ENCODE measurements at regions not wholly inside any gene's neighbourhood (a gene's known extent, or its start where the extent isn't known, plus 50 kb on each side); places are given as distances from the start of the nearest gene placed in this dataset.

- TF ChIP-seq GATA1 (IDR thresholded peaks at IDR 0.05; ENCODE audit: low read depth, low read length) (no peak), POLR2A (IDR thresholded peaks at IDR 0.05; ENCODE audit: low read length) (no peak)
- no peak for DNase-seq
These were observed 121.6 kb upstream of the ZNF507 start for GRCh38 chr19:32223595-32224370.

- TF ChIP-seq POLR2A (IDR thresholded peaks at IDR 0.05; ENCODE audit: low read length) (no peak), GATA1 (IDR thresholded peaks at IDR 0.05; ENCODE audit: low read depth, low read length) (no peak)
- peak; percentile 61 to 74 for DNase-seq
These were observed 120.8 kb upstream of the ZNF507 start for GRCh38 chr19:32224371-32225244.

DNA sequence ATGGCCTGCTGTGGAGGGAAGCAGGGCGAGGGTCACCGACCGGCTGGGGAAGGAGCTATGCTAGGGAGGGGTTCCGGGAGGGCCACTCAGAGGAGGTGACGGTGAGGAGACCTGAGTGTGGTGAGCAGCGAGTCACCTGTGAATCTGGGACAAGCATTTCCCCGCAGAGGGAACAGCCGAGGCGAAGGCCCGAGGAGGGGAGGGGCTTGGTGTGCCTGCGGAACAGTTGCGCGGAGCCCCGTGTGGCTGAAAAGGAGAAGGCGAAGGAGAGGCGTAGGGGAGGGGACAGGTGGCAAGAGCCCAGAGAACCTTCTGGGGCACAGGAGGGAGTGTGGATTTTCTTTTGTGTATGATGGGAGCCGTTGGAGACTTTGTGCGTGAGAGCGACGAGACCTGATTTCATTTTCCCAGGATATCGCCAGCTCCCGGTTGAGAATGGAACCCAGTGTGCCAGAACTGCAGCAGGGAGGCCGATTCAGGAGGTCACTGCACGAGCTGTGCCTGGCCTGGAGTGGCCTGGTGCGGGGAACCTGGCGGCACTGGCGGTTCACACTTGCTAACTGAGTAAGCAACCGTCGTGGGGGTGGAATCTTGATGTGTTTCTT lies 117.7 kb upstream of the ZNF507 start:
- DNase-seq = no peak
- TF ChIP-seq POLR2A (IDR thresholded peaks at IDR 0.05; ENCODE audit: low read length) (no peak), GATA1 (IDR thresholded peaks at IDR 0.05; ENCODE audit: low read depth, low read length) (no peak)

GRCh38 chr19:32230441-32230840 lies 115.0 kb upstream of the ZNF507 start:
- DNase-seq = no peak
- TF ChIP-seq POLR2A (IDR thresholded peaks at IDR 0.05; ENCODE audit: low read length) (no peak), GATA1 (IDR thresholded peaks at IDR 0.05; ENCODE audit: low read depth, low read length) (no peak)

DNA sequence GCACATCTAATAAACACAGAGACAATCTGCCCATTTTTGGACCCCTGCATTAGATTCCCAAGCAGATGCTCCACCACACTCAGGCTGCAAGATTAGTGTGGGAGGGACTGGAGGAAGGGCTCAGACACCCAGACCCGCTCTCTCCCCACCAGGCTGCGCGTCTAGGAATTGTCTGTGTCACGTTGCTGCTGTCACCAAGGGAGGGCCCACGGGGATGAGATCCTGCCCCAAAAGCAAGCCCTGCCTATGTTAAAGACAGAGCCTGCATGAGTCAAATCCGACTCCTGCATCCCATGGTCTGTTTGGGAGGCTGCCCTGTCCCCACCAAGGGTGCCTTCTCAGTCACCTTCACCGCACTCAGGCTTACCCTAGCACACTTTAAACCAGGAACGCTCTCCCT lies 114.4 kb upstream of the ZNF507 start:
- DNase-seq = no peak
- TF ChIP-seq POLR2A (IDR thresholded peaks at IDR 0.05; ENCODE audit: low read length) (no peak), GATA1 (IDR thresholded peaks at IDR 0.05; ENCODE audit: low read depth, low read length) (no peak)

DNA sequence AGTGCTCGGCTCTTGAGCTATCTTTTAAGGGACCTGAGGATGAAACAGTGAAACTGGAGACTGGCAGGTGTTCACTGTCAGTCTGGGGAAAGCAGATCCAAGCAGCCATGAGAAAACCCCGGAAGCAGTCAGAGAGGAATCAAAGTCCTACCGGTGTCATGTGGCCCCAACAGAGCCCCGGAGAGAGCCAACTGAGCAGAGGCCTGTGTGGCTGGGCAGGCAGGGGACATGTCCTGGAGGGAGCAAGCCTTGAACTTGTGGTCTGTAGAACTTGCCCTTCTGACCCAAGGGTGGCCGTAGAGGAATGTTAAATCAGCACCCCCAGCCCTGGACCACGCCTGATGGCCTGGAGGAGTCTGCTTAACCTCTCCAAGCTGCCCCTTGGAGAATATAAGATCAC lies 113.7 kb upstream of the ZNF507 start:
- no peak for DNase-seq
- TF ChIP-seq GATA1 (IDR thresholded peaks at IDR 0.05; ENCODE audit: low read depth, low read length) (no peak), POLR2A (IDR thresholded peaks at IDR 0.05; ENCODE audit: low read length) (no peak)

DNA sequence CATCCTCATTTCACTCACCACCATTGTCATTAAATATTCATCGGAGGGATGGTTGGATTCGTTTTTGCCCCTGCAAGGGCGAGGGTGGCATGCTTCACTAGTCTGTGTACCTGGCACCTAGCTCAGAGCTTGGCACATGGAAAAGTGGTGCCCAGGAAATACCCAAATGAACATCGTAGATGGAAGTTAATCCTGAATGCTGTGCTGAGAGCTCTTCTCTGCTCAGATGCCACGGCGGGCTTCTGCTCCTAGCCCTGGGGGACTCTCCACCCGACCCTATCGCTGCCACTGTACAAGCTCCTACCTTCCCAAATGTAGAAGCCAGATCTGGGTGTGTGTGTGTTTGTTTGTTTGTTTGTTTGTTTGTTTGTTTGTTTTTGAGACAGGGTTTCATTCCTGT lies 113.0 kb upstream of the ZNF507 start:
- no peak for DNase-seq
- TF ChIP-seq GATA1 (IDR thresholded peaks at IDR 0.05; ENCODE audit: low read depth, low read length) = no peak

DNA sequence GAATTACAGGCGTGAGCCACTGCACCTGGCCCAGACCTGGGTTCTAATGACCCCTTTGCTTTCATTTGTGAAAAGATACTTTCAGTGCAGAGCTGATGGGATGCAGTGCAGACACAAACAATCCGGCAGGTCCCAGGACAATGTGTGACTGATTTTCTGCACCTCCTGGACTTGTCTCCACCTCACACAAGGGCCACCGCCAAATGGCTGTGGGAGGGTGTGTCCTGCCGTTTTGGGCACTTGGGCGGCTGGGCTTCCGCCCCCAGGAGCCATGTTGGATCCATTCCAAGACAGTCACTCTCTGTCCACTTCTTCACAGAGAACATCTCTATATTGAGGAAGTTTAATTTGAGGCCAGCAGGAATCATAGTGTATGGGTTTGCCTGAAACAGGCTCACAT lies 112.3 kb upstream of the ZNF507 start:
- TF ChIP-seq GATA1 (IDR thresholded peaks at IDR 0.05; ENCODE audit: low read depth, low read length) (no peak), POLR2A (IDR thresholded peaks at IDR 0.05; ENCODE audit: low read length) (no peak)
- no peak for DNase-seq

DNA sequence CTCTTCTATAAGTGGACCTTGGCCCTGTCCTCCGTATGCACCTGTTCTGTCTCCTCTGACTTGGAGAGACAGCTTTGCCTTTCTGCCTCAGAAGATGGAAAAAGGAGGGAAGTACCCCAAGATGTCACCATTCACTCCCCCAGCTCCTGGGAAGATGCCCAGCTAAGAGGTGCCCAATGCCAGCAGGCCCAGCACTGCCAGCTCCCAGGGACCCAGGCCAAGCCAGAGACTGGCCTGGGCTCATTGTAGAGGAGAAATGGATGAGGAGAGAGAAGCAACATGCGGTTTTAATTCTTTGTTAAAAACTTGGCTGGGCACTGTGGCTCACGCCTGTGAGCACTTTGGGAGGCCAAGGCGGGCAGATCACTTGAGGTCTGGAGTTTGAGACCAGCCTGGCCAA lies 111.5 kb upstream of the ZNF507 start:
- no peak for TF ChIP-seq GATA1 (IDR thresholded peaks at IDR 0.05; ENCODE audit: low read depth, low read length)
- TF ChIP-seq POLR2A (IDR thresholded peaks at IDR 0.05; ENCODE audit: low read length) = no peak

DNA sequence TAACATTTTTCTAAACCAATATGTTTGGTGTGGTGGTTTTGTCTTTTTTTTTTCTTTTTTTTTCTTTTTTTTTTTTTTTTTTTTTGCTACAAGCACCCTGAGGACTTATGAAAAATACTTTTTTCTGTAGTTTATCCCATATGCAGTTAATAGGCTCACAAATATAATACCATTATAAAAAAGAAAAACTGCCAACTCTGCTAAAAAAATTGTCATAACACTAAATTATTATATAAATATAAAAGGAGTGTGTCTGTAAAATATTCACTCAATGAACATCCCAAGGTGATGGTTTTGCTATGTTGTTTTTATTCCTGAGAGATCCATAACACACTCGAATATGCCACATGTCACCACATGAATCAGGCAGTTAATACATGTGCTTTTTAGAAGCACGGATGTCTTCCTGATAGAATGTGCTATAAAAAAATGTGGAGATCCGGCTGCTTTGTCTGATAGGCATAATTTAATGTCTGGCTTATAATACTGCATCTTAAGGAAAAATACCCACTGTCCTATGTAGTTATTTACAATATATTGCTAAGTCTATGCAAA lies 110.7 kb upstream of the ZNF507 start:
- no peak for TF ChIP-seq POLR2A (IDR thresholded peaks at IDR 0.05; ENCODE audit: low read length)
- no peak for TF ChIP-seq GATA1 (IDR thresholded peaks at IDR 0.05; ENCODE audit: low read depth, low read length)
- no peak for DNase-seq

More for the DNA sequence above, 111.5 kb upstream of the ZNF507 start:
- DNase-seq = no peak

GRCh38 chr19:32238076-32238475 lies 107.3 kb upstream of the ZNF507 start:
- TF ChIP-seq POLR2A (IDR thresholded peaks at IDR 0.05; ENCODE audit: low read length) (no peak), GATA1 (IDR thresholded peaks at IDR 0.05; ENCODE audit: low read depth, low read length) (no peak)

GRCh38 chr19:32240316-32240715 lies 105.1 kb upstream of the ZNF507 start:
- no peak for DNase-seq
- no peak for TF ChIP-seq GATA1 (IDR thresholded peaks at IDR 0.05; ENCODE audit: low read depth, low read length)
- TF ChIP-seq POLR2A (IDR thresholded peaks at IDR 0.05; ENCODE audit: low read length) = no peak

More at GRCh38 chr19:32238076-32238475, 107.3 kb upstream of the ZNF507 start:
- DNase-seq = no peak

DNA sequence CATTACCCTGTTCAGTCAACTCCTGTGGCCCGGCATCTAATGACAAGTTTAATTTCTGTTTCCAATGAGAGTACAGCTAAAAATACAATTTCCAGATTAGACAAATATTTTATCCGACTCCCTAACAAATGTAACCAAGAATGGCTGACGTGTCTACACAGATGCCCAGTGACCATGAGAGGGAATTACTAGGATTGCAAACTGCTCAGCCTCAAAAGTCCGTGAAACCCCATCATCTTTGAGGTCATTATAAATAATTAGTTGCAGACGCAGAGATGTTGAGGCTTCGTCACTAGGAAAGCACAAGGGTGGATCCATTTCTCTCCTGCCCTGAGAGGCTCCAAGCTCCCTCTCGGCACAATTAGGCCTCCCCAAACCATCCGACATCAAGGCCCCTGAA lies 104.1 kb upstream of the ZNF507 start:
- no peak for DNase-seq
- no peak for TF ChIP-seq POLR2A (IDR thresholded peaks at IDR 0.05; ENCODE audit: low read length)
- no peak for TF ChIP-seq GATA1 (IDR thresholded peaks at IDR 0.05; ENCODE audit: low read depth, low read length)
